HG03432 (cell line): ENCODE measurements at regions not wholly inside any gene's neighbourhood (a gene's known extent, or its start where the extent isn't known, plus 50 kb on each side); places are given as distances from the start of the nearest gene placed in this dataset.
"Not testable (repeated sequence)": the region's sequence is repeated elsewhere in the genome, so short reads cannot be mapped to it uniquely, and the experiment has no call there.

Experiments
- ATAC-seq: cut with Tn5 transposase; IDR thresholded peaks from one replicate; pipeline ENCODE4 v1.9.1; 2021; ENCODE audit warnings: mild to moderate bottlenecking, moderate library complexity; ENCODE audit not compliant: unreplicated experiment

DNA sequence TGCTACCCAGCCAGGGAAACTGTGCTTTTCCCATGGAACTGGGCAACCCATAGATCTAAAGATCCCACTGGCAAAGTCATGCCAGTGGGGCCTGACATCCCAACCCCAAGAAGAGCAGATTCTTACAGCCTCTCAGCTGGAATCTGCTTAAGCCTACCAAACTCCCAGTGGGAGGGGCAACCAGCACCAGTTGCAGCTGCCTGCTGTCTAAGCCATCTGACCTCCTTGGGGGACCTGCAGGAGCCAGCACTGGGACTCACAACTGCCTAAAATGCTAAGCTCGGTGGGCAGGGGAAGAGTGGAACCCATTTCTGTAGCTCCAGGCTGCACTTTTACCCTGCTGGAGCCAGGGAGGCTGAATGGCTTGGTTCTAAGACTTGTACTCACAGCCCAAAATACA, 770.7 kb upstream of the SLC8A1 start:
- ATAC-seq = no peak

DNA sequence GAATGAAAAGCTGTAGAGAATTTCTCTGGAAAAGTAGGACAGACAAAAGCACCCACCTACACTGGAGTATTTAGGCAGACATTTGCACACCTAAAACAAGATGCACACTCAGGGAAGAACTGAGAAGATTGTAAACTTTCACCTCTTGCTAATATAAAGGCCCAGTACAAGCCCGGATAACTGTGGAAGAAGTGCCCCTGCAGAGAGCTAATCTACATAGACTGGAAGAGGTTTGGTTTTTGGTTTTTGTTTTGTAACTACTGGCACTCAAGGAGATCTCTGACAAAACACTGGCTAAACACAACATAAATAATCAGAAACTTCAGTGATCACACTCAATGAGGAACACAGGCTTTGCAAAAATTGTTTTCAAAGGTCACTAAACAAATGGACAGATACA, 782.2 kb upstream of the SLC8A1 start:
- no peak for ATAC-seq

DNA sequence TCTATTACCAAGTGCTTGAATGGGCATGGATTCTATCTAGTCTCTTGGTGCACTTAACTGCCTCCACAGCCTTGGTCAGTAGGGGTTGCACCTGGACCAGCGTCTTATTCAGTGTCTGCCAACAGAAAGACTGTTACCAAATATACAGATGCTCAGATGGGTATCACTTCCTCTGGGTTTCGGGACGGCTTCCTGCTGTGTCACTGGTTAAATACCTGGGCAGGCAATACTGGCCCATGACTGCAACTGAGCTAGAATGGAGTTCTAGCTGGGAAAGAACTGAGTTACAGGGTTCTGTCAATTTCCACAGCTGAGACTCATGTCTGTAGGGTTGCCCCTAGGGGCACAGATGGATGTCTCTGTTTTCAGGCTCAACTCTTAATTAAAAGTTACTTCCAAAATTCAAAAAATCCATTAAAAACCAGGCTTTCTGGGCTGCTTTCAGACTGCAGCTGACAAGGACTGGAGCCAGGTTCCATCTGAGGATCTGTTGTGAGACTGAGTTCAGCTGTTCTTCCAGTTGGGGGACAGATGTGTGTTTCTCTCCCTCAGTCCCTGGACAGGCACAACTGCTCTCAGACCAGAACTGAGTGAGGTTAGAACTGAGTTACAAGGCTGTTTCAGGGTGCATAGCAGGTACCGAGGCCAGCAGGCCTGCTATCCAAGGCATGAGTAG, 789.6 kb upstream of the SLC8A1 start:
- peak; percentile 87 for ATAC-seq

DNA sequence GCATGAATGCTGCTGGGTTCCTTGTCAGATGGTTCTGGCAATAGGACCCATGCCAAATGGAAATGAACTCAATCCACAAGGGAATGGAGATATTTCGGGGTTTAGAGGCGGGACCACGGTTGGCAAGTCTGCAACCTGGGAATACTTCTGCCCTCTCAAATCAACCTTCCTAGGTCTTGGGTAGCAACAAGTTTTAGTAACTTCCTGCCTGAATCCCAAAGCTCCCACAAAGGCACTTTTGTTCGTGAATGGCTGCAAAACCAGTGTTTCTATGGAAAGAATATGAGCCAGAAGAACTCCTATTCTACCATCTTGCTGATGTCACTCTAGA, 790.1 kb upstream of the SLC8A1 start:
- no peak for ATAC-seq

DNA sequence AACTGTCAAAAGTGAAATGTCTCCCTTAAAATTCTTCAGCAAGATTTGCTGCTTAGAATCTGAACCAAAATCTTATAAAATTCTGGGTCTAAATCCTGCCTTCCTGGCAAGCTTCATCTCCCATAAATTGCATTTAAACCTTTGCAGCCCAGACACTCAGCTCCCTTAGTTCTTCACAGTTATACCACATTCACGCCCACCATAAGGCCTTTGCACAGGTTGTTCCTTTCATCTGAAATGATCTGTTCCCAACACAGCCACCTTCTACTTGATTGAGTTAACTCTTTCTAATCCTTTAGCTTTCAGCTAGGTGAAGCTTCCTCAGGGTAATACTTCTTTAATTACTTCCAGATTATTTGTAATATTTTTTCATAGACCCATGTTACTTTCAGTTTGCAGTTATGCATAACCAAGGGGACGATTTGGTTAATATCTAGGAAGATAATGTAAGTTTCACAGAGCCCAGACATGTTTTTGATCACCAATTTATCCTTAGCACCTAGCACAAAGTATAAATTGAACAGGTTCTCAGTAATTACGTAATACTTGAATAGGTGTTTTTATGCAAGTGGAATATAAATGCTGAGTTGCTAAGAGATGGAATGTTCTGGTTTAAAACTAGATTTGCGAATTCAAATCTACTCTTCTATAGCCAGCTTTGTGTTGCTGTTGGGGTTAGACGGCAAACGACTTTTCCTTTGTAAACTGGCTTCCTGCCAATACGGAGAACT, 779.7 kb upstream of the PKDCC start:
- ATAC-seq = no peak

DNA sequence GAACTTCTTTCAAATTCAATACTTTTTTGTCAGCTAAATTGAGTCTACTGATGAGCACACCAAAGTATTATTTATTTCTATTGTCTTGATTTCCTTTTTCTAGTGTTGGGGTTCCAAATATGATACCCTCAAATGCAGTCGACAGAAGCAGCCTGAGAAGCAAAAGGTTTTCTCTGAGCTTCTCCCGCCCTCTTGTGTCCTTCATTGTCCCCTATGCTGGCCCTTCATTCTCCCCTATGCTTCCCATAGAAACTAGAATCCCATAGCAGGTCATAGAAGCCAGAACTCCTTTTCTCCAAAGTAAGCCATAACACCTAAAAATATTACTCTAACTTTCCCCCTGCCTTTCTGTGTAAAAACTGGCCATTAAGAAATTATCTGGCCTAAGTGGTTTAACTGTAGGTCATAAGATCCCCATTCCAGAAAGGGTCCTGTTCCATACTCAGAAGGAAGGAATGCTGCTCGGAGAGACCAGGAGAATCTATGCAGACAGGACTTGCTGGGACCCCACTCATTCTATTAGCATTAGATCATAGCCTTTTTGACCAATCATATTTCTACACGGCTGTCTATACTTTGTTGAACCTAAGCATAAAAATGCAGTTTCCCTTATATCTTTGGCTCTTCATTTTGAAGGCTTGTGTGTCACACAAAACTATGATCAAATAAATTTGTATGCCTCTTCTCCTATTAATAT, 764.6 kb upstream of the PKDCC start:
- ATAC-seq = no peak

DNA sequence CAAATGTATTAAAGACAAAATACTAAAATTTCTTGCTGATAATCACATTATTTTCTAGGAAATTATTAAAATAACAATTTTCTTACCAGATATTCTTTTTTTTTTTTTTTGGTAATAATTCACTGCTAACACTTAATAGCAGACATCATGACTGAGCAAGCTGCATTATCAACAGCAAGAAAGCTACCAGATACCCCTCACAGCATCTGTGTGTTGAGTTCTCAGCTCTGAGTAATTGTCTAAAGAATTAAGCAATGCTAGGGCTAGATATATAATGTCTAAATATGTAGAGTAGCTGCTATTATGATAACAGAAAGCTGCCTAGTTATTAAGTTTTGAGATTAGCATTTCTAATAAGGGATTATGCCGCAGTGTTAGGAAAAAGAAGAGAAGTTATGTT, 754.3 kb upstream of the PKDCC start:
- no peak for ATAC-seq

DNA sequence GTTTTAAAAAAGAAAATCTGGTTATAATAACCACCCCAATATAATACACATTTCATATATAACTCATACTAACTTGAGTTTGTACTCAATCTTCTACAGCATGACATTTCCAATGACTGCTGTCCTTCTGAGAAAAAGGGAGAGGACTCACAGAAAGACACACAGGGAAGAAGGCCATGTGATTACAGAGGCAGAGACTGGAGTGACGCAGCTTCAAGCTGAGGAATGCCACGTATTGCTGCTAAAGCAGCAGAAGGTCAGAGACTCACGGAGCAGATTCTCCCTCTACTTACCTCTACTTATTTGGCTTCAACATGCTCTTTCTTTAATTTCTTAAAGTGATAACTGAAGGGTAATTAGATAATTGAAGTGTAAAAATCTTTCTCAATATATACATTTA, 753.5 kb upstream of the PKDCC start:
- ATAC-seq = no peak

DNA sequence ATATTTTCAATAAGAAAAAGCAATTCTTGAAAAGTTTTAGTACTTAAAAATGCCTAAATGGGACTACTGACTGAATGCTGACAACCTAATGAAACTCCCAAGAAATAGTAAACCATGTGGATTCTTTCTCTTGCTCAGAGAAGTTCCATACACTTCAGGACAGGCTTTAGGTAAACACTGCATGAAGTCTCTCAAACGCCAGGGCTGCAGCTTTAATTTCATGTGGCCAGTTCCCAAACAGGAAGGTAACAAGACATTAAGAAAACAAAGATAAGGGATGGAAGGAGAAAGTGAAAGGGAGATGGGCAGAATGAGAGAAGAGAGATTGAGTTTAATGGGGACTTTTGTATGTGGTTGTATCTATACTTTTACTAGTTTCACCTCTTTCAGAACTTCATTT, 734.7 kb upstream of the PKDCC start:
- ATAC-seq = no peak

DNA sequence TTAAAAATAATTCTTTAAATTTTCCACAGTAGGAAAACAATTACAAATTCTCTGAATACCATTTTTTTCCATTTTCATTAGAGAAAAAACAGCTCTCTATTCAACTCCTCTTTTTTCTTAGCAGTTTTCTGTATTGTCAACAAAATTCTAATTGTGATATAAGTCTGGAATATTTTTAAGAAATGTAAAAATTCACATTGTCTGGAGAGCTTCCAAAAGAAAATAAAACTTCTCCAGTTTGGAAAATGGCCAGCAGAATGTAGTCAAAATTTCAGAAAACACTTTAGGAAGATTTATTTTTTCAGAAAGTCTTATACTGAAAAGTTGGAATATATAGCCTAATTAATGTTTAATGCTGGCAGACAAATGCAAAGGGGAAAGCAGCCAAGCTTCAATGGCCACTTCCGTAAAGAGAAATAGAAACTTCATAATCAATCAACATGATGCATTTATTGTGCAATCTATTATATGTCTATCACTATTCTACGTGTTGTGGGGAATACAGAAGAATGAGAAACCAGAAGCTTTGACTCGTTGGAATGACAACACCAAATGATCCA, 733.2 kb upstream of the PKDCC start:
- no peak for ATAC-seq

DNA sequence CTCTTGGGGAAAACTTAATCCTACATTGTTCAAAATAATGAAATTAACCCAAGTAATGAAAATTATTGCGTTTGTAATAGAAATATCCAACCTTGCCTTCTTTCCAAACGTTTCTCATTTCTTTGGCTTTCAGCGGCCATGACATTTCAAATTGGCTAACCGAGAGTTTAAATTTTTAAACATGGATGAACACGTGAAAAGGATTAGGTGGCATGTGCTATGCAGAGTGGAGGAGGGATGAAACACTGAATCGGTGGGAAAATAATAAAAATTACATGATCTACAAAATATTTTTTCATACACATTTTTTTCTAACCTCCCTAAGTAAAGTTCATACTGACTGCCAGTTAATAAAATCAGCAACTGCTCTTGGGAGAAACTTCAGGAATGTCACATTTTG, 728.4 kb upstream of the PKDCC start:
- ATAC-seq = no peak

DNA sequence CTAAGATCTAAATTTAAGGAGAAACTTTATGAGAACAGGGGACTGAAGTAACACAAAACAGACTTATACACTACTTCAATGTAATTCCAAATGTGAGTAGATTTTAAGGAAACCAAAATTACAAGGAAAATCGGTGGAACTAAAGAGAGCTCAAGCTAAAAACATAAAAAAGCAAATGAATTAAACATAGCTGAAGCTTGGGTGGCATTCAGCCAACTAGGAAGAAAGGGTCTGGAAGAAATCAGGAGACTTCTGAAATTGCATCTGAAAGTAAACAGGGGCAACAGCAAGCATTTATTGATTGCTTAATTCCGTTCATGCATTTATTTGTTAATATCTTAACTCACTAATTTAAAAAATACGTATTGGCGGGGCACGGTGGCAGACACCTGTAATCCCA, 727.3 kb upstream of the PKDCC start:
- ATAC-seq = no peak

DNA sequence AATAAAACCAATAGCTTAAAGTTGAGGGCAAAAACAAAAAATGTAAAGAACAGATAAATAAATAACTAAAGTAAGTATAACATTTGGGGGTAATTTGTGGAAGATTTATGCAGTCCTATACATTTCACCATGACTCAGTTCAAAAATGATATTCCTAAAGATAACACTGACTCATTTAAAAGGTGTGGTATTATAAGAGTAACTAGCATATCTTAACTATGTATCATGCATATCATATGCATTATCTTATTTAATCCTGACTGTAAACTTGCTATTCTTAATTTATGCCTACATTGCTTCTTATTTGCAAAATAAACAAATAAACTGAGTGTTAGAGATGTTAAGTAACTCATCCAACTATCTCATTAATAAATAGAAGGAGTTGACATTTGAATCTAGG, 726.5 kb upstream of the PKDCC start:
- no peak for ATAC-seq

DNA sequence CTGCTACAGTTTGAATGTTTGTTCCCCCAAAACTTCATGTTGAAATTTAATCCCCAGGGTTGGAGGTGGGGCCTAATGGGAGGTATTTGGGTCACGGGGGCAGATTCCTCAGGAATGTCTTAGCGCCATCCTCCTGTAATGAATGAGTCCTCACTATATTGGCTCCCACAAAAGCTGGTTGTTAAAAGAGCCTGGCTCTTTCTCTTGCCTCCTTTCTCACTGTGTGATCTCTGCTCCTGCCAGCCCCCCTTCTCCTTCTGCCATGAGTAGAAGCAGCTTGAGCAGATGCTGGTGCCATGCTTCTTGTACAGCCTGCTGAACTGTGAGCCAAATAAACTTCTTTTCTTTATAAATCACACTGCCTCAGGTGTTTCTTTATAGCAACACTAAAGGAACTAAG, 721.0 kb upstream of the PKDCC start:
- no peak for ATAC-seq

DNA sequence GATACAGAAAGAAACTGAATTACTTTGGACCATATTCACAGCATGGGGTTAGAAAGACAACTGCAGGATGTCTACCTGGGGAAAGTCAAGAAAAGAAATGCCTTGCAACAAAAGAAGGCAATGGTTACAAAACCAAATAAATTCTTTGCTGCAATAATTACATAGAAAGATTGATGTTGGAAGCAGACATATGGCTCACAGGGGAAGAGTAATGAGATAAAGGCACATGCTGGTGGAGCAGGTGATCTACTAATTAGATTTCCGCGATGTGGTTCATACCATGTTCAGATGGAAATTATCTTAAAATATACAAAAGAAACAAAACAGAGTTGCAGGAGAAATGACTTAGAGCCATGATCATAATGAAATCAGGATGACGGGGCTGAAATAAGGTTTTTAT, 718.8 kb upstream of the PKDCC start:
- ATAC-seq = no peak

DNA sequence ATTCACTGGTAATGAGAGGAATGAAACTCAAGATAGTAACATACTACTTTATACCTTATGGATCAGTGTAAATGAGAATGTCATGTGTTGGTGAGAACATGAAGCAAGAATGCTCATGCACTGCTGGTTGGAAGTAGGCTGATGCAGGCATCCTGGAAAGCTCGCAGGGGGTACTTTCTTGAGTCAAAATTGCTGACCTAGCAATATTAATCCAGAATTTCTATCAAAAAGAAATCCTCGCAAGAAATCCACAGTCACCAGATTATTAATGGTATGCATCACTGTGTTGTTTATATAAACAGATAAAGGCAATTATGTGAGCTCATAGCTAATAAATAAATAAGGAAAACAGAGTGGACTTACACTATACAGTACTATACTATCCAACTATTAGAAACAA, 713.7 kb upstream of the PKDCC start:
- no peak for ATAC-seq

DNA sequence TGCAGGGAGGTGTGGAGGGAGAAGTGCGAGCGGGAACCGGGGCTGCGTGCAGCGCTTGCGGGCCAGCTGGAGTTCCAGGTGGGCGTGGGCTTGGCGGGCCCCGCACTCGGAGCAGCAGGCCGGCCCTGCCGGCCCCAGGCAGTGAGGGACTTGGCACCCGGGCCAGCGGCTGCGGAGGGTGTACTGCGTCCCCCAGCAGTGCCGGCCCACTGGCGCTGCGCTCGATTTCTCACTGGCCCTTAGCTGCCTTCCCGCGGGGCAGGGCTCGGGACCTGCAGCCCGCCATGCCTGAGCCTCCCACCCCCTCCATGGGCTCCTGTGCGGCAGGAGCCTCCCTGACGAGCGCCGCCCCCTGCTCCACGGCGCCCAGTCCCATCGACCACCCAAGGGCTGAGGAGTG, 712.2 kb upstream of the PKDCC start:
- ATAC-seq = not testable (repeated sequence)

DNA sequence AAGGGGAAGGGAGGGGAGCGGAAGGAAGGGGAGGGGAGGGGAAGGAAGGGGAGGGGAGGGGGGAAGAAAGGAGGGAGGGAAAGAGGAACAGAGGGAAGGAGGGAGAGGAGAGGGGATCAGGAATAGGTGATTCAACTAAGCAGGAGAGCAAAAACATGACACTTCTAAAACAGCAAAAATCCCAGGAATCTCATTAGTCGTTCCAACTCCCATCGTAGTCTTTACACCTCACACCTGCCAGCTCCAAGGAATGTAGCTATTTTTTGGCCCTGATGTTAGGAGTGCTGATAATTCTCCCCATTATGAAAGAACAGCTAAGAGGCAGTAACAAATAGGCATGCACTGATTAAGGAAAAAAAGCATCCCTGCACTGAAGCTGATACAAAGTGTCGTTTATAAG, 709.9 kb upstream of the PKDCC start:
- no peak for ATAC-seq

DNA sequence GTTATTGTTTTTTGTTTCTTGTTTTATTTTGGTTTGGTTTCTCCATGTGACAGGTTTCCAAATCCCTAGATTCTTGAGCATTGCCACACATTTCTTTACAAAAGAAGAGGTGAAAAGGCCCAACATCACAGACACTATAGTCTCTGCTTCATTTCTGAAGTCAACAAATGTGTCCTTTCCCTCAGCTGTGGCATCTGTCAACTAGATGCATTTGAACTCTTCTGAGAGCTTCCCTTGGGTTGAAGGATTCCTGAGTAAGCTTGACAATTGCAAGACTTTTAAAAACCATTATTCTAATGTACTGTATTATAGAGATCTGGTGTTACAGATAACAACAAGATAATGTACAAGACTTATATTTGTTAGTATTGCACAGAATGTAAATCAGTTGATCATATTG, 703.3 kb upstream of the PKDCC start:
- no peak for ATAC-seq

DNA sequence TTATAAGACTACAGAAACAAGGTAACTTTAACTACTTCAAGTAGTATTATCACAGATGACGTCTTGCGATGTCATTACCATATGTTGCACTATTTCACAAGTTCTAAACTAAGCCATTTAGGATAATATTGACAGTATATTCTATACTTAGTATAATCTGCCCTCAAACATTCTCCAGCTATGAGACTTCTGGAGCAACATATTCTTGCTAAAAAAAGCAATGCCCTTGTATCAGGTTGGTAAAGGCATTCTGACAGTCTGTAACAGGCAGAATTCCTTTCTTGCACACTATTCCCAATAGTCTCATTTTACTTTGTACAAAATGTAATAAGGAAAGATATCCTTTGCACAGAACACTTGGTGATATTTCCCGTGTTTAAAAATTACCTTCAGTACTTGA, 694.8 kb upstream of the PKDCC start:
- ATAC-seq = no peak

DNA sequence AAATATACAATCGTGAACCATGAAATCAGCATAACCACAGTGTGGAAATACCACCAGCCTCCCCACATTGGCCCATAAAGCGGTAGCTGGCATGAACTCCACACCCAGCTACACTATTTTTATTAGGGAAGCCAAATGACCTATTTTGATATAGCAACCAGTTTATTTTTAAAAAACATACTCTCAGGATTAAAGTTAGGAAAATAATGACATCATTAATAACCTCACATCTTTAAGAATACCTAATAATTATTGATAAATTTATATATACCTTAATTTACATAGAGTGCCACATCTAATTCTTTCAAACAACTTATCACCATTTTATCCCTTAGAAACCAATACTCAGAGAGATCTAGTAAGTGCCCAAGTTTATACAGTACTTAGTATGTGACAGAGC, 692.0 kb upstream of the PKDCC start:
- ATAC-seq = no peak

DNA sequence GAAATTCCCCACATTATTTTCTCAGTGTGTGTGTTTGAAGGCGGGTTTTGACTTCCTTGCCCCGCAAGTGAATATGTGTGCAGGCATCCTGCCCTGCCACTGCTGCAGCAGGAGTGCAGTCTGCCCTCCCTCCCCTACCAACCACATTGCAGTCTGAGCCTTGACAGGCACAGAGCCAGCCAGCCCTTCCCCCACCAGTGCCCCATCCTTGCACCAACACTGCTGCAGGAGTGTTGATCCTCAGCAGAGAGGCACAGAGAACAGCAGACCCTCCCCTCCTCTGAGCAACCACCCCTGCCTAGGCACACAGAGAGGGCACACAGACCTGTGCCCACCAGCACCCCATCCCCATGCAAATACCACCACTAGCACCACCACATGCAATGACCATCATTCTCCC, 683.0 kb upstream of the PKDCC start:
- no peak for ATAC-seq
